HepG2 (cell line): ENCODE measurements at regions not wholly inside any gene's neighbourhood (a gene's known extent, or its start where the extent isn't known, plus 50 kb on each side); places are given as distances from the start of the nearest gene placed in this dataset.

Source experiments
- AFF4 ChIP-seq: sonication (generic); formaldehyde crosslinking; IDR thresholded peaks from 2 replicates; pipeline ENCODE4 v1.4.0; 2020; ENCODE audit warnings: missing genetic modification reagents
- BHLHE40 ChIP-seq: IDR thresholded peaks from 2 replicates; pipeline ENCODE4 v1.6.1; 2011; ENCODE audit warnings: low read length, improper control_type of control experiment
- CENPX ChIP-seq: sonication (generic); formaldehyde crosslinking; IDR thresholded peaks from 2 replicates; pipeline ENCODE4 v1.9.0; 2021; ENCODE audit warnings: mild to moderate bottlenecking, missing genetic modification reagents, moderate library complexity
- CTCF ChIP-seq: sonication (generic); formaldehyde crosslinking; IDR thresholded peaks from 2 replicates; pipeline ENCODE4 v1.5.0; 2020; ENCODE audit warnings: mild to moderate bottlenecking, missing genetic modification reagents, moderate library complexity
- MIXL1 ChIP-seq: IDR thresholded peaks from 2 replicates; pipeline ENCODE4 v1.6.1; 2016
- RAD21 ChIP-seq: fragments of 450-650 bp; formaldehyde crosslinking; IDR thresholded peaks from 2 replicates; pipeline ENCODE4 v1.5.0; 2020; ENCODE audit warnings: mild to moderate bottlenecking
- RFX5 ChIP-seq: IDR thresholded peaks from 2 replicates; pipeline ENCODE4 v1.6.1; 2011; ENCODE audit warnings: low read depth, low read length, improper control_type of control experiment
- U2AF1 ChIP-seq: fragments of 200-400 bp; formaldehyde crosslinking; optimal IDR thresholded peaks from 2 replicates; pipeline ENCODE3; 2017; ENCODE audit warnings: mild to moderate bottlenecking, low read depth, low read length
- ZKSCAN1 ChIP-seq: fragments of 150-350 bp; IDR thresholded peaks from 2 replicates; pipeline ENCODE4 v1.6.1; 2014; ENCODE audit warnings: low read length
- ZSCAN31 ChIP-seq: sonication (generic); formaldehyde crosslinking; IDR thresholded peaks from 2 replicates; pipeline ENCODE4 v1.5.0; 2020; ENCODE audit warnings: low read depth, mild to moderate bottlenecking, missing genetic modification reagents

- no peak for TF ChIP-seq ZSCAN31 (CRISPR knock-in tag)
- TF ChIP-seq AFF4: no peak
- TF ChIP-seq RFX5: no peak
- TF ChIP-seq ZKSCAN1: no peak
- no peak for TF ChIP-seq MIXL1 (CRISPR knock-in tag)
- no peak for TF ChIP-seq CTCF
- TF ChIP-seq U2AF1: no peak
- TF ChIP-seq CENPX (CRISPR knock-in tag): no peak
- no peak for TF ChIP-seq BHLHE40
- no peak for TF ChIP-seq RAD21 (CRISPR knock-in tag)
Observed at GRCh38 chr18:991441-991840, 86.8 kb downstream of the ADCYAP1 start.
